NCI-H1417 treated with DMSO at 0.1 percent for 48 hours (cell line): ENCODE measurements at regions not wholly inside any gene's neighbourhood (a gene's known extent, or its start where the extent isn't known, plus 50 kb on each side); places are given as distances from the start of the nearest gene placed in this dataset.
"Not testable (repeated sequence)": the region's sequence is repeated elsewhere in the genome, so short reads cannot be mapped to it uniquely, and the experiment has no call there.

Experiments
- DNase-seq: peaks from one replicate; lab custom pipeline; 2025; lab: John Stamatoyannopoulos, UW

GRCh38 chr2:150135223-150135883 is 352.1 kb downstream of the RND3 start:
- DNase-seq = no peak

- DNase-seq = no peak
Measured at GRCh38 chr2:150134223-150134857, 353.1 kb downstream of the RND3 start.

DNA sequence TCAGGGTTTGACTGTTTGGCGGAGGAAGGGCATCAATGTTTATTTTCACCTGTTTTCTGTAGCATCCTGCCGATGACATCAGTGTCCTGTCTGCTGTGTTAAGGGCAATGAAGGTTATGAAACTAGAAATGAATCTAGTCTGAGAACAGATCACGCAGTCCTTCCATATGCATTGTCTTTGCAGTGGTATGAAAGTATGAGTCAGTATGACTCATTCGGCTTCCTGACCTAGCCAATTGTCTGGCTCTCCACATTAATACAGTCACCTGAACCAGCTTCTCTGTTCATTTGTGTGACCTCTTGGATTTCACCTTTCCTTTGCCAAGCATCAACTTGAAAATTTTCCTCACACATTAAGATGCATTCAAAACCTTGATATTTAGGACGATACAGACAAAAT is 353.8 kb downstream of the RND3 start:
- DNase-seq = no peak

DNA sequence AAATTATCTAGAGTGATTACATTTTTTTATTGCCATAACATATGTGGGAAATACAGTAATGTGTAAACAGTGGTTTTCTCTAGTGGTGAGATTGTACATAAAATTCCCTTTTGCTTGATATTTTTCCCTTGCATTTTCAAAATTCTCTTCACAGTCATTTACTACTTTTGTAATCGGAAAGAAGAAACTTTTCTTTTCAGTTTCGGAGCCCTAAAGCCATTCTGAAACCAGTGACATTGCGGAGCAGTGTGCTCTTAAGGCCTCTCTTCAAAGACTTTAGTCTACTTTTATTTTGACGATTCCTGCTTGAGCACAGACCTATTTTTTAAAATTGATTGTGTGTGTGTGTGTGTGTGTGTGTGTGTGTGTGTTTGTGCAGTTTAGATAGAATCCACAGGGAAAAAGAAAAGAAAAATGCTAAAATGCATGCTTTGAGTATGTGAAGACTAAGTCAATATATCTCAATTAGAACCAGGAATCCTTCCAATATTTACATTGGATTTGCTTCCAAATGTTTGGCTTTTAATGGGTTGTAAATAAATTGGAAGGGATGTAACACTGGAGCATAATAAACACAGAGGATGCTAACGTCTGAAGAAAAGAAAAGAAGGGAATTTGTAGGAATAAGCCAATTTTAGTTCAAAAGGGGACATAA is 357.4 kb downstream of the RND3 start:
- no peak for DNase-seq

DNA sequence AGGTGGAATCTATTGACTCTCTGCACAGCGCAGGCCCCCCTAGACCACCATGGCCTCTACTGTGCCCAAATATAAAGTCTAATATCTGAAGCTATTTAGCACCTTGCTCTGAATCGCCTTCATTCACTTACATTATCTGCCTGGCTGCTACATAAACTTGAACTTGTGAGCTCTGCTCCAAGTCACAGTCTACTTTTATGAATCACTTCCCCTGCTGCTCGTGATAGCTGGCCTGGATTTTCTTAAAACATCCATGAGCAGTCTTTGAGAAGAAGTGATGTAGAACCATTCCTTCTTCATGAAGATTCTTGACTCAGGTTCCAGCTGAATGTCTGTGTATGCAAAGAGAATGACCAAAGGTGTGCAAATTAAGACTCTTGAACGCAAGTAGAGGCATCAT is 359.5 kb downstream of the RND3 start:
- DNase-seq = no peak

- no peak for DNase-seq
Measured at GRCh38 chr2:150127346-150127990, 360.0 kb downstream of the RND3 start.

DNA sequence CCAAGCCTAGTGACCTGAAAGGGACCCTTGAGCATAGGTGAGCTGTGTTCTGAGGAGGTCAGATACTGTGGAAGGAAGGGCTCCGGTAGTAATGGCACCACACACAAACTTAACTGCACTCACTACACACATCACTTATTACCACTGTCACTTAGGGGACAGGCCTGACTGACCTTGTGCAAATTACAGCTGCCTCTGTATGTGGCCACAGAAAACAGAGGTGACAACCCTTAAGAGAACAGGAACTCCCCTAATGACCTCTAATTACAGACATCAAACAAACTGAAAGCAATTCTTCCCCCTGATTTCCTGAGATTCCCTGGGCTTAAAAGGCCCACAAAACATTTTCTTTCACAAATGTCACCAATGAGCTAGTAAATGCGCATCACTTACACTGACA is 360.6 kb downstream of the RND3 start:
- DNase-seq = peak; percentile 14

DNA sequence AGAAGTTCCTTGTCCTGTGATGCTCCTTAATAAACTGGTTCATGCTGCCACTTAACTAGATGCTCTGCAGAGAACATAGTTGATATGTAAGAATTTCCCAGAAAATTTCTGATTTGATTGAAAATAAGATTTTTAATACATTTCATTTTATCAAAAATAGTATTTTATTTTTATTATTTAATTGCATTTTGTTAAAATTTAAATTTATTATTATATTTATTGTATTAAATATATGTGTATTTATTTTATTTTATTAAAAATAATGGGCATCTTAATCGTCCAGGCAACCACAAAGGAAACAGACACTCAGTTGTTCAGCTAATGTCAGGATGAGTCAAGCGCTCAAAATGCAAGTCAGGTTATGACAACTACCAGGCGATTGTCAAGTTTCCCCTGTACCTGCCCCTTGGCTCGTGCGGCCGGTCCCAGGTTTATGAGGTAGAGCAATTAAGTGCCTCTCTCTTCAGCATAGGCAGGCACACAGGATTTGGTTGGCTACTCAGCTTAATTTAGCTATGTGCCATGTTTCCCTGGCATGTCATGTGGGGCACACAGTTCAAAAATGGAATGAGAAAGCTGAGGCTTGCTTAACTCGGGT is 361.2 kb downstream of the RND3 start:
- no peak for DNase-seq

- DNase-seq = no peak
Measured at GRCh38 chr2:150125708-150126107, 361.8 kb downstream of the RND3 start.

DNA sequence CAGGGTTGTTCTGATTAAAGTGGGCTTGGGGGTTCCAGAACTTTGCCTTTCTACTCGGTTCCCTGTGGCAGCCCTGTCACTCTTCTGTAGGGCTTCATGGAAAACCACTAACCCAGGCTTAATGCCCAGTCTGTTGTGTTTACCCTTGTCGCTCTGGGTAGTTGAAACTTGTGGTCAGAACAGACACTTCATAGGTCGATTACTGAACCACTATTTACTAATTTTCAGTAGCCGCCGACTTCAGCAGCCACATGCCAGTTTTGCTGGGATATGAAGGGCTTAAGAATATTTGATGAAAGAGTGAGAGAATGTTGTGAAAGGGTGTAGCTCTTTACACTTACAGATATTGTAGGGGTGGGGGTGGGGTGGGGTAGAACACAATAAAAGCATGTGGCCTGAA is 362.3 kb downstream of the RND3 start:
- no peak for DNase-seq

DNA sequence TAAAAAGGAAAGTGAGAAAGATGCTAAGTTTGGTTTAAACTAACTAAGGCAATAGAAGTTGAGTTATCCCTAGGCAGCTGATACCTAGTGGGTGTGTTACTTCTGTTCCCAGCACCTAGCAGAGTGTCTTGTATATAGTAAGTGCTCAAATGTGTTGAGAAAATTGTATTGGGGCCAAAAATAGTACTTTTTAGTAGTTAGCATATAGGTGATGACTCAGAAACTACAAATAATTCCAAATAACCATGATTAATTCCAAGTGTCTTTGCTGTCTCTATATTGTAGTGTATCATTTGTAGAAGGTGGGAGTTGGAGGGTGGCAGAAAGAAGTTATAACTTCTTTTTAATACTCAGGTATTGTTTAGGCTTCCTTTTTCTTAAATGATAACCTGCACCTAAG is 362.7 kb downstream of the RND3 start:
- DNase-seq = no peak

- no peak for DNase-seq
Measured at GRCh38 chr2:150122871-150123613, 364.4 kb downstream of the RND3 start.

GRCh38 chr2:150122156-150122555 is 365.3 kb downstream of the RND3 start:
- DNase-seq = no peak

GRCh38 chr2:150120326-150120955 is 367.0 kb downstream of the RND3 start:
- no peak for DNase-seq

DNA sequence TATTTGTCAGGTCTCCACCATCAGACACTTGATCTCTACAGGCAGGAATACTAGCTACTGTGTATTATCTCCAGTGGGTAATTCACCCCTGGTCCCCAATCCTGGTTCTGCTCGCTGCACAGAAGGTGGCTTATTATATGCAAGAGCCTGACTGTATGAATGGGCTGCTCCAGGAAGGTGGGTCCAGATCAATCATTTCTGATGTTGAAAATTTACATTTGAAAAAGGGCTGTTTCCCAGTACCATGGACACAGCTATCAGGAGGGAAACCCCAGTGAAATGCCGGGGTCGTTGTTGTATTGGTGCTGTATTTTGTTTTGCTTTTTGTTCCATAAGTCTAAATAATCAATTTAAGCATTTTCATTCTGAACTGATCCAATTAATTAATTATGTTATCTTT is 367.6 kb downstream of the RND3 start:
- no peak for DNase-seq

GRCh38 chr2:150114089-150114488 is 373.4 kb downstream of the RND3 start:
- not testable (repeated sequence) for DNase-seq

DNA sequence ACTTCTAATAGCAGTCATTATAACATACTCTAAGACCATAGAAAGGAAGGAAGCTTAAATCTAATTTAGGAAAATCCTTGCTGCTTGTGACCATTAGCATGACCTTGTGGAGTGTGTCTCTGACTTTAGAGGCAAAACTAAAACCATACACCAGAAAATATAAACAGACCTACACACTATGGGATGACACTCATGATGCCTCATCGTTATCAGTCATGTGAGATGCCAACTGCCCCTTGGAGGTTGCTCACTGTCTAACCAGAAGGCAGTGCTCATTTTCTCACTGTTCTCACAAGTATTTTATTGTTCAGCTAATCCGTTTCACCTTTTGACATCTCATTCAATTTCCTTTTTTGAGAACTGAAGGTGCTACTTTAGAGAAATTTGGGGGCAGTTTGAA is 376.9 kb downstream of the RND3 start:
- no peak for DNase-seq

- no peak for DNase-seq
Measured at GRCh38 chr2:150109912-150110311, 377.6 kb downstream of the RND3 start.

- DNase-seq = no peak
Measured at GRCh38 chr2:150109028-150109427, 378.4 kb downstream of the RND3 start.

- DNase-seq = no peak
Measured at GRCh38 chr2:150107816-150108215, 379.7 kb downstream of the RND3 start.

DNA sequence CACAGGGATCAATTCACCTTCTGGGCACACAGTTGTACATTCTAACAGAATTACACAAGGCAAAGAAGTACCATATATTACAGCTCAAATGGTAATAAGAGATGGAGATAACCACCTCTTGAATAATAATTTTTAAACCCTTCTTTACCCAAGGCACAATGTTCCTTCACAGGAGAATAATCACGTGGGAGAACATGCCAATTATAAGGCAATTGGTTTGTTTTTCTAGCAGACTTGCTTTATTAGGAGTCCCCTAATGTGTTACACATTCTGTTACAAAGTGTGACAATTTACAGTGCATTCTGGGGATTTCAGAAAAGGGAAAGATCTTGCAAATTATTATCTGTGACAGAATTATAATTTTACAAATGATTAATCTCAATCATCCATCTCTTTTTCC is 380.3 kb downstream of the RND3 start:
- no peak for DNase-seq
